Neural progenitor cell (in vitro differentiated cells): ENCODE measurements at regions not wholly inside any gene's neighbourhood (a gene's known extent, or its start where the extent isn't known, plus 50 kb on each side); places are given as distances from the start of the nearest gene placed in this dataset.

ENCODE experiments used
- DNase-seq: peaks from one replicate; pipeline ENCODE4 v3.0.0-alpha.2; 2016; ENCODE audit warnings: low spot score
- H2AFZ ChIP-seq: fragments of 200-600 bp; sonication (generic); replicated peaks from 2 replicates; pipeline ENCODE4 v1.6.1; 2016; ENCODE audit warnings: antibody characterized with exemption
- H3F3A ChIP-seq: fragments of 200-600 bp; sonication (generic); 2 replicates; pipeline ENCODE4 v1.6.1; 2016; ENCODE audit warnings: antibody characterized with exemption, low read depth
- H3K27ac ChIP-seq: fragments of 200-600 bp; sonication (generic); 2 replicates; pipeline ENCODE4 v1.5.1; 2016; ENCODE audit warnings: mild to moderate bottlenecking
- H3K27me3 ChIP-seq: fragments of 200-600 bp; sonication (generic); 2 replicates; pipeline ENCODE4 v1.6.1; 2016; ENCODE audit warnings: mild to moderate bottlenecking, moderate library complexity
- H3K36me3 ChIP-seq: fragments of 200-600 bp; sonication (generic); 2 replicates; pipeline ENCODE4 v1.5.1; 2016
- H3K4me1 ChIP-seq: fragments of 200-600 bp; sonication (generic); 2 replicates; pipeline ENCODE4 v1.6.1; 2016; ENCODE audit warnings: mixed run types
- H3K4me2 ChIP-seq: fragments of 200-600 bp; sonication (generic); 2 replicates; pipeline ENCODE4 v1.6.1; 2016
- H3K4me3 ChIP-seq: fragments of 200-600 bp; sonication (generic); 2 replicates; pipeline ENCODE4 v1.5.1; 2016
- H3K79me2 ChIP-seq: fragments of 200-600 bp; sonication (generic); 2 replicates; pipeline ENCODE4 v1.6.1; 2016; ENCODE audit warnings: low read depth
- H3K9ac ChIP-seq: fragments of 200-600 bp; sonication (generic); 2 replicates; pipeline ENCODE4 v1.6.1; 2016
- H3K9me3 ChIP-seq: fragments of 200-600 bp; sonication (generic); 2 replicates; pipeline ENCODE4 v1.5.1; 2016; ENCODE audit warnings: low read depth
- H4K20me1 ChIP-seq: fragments of 200-600 bp; sonication (generic); 2 replicates; pipeline ENCODE4 v1.6.1; 2016; ENCODE audit warnings: low read depth
- H3K27ac Mint-ChIP-seq: 3 replicates; pipeline ENCODE4 v1.8.0; 2021; ENCODE audit warnings: mixed read lengths
- H3K27me3 Mint-ChIP-seq: 2 replicates; pipeline ENCODE4 v1.8.0; 2022; ENCODE audit warnings: low read depth, mild to moderate bottlenecking, inconsistent platforms, moderate library complexity, mixed read lengths; ENCODE audit not compliant: insufficient read depth
- H3K36me3 Mint-ChIP-seq: 3 replicates; pipeline ENCODE4 v1.8.0; 2021; ENCODE audit warnings: mixed read lengths
- H3K4me1 Mint-ChIP-seq: 3 replicates; pipeline ENCODE4 v1.8.0; 2021; ENCODE audit warnings: mixed read lengths
- H3K4me3 Mint-ChIP-seq: 3 replicates; pipeline ENCODE4 v1.8.0; 2021; ENCODE audit warnings: mild to moderate bottlenecking, moderate library complexity, mixed read lengths
- H3K9me3 Mint-ChIP-seq: 3 replicates; pipeline ENCODE4 v1.8.0; 2020; ENCODE audit warnings: mixed read lengths
- EZH2 ChIP-seq: fragments of 200-600 bp; sonication (generic); IDR thresholded peaks from 2 replicates; pipeline ENCODE4 v1.6.1; 2017; ENCODE audit warnings: antibody characterized with exemption, mild to moderate bottlenecking, moderate library complexity
- EZH2phosphoT487 ChIP-seq: fragments of 200-600 bp; sonication (generic); IDR thresholded peaks from 2 replicates; pipeline ENCODE4 v1.6.1; 2017; ENCODE audit warnings: antibody characterized with exemption
- TF ChIP-seq, protein P1 (sequence below): fragments of 200-600 bp; sonication (generic); IDR thresholded peaks from 2 replicates; pipeline ENCODE4 v1.5.1; 2017; ENCODE audit warnings: antibody characterized with exemption, mild to moderate bottlenecking

DNA sequence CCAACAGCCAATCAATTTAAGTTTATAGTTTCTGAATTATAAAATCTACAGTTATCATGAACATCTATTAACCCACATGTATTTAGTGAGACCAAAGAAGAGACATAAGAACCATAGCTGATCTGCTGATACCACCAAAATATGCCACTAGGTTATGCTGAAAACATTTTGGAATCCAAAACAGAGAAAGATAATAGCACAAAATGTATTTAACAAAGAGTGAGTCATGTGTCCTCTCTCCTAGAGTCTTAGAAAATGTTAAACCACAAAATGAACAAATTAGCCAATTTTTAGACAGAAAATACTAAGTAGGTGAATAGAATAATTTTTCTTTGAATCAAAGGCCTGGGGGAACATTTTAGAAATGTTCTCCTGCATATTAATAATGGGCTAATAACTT is 527.5 kb downstream of the GPAM start:
- H3K4me3 Mint-ChIP-seq: no peak overlapping the region
- Histone ChIP-seq H2AFZ (no peak overlapping the region), H3K79me2 (no peaks in the 10 kb centered on the region), H4K20me1 (no peaks in the 10 kb centered on the region), H3K27me3 (no peaks in the 10 kb centered on the region), H3K9ac (no peak overlapping the region), H3K27ac (no peak overlapping the region), H3K9me3 (no peaks in the 10 kb centered on the region), H3F3A (no peaks in the 10 kb centered on the region), H3K4me2 (no peak overlapping the region), H3K4me1 (no peaks in the 10 kb centered on the region), H3K4me3 (no peak overlapping the region), H3K36me3 (no peaks in the 10 kb centered on the region)
- H3K27ac Mint-ChIP-seq: no peak overlapping the region
- H3K9me3 Mint-ChIP-seq: no peaks in the 10 kb centered on the region
- no peaks in the 10 kb centered on the region for H3K4me1 Mint-ChIP-seq
- no peaks in the 10 kb centered on the region for H3K36me3 Mint-ChIP-seq
- no peak for DNase-seq
- TF ChIP-seq, protein P1, sequence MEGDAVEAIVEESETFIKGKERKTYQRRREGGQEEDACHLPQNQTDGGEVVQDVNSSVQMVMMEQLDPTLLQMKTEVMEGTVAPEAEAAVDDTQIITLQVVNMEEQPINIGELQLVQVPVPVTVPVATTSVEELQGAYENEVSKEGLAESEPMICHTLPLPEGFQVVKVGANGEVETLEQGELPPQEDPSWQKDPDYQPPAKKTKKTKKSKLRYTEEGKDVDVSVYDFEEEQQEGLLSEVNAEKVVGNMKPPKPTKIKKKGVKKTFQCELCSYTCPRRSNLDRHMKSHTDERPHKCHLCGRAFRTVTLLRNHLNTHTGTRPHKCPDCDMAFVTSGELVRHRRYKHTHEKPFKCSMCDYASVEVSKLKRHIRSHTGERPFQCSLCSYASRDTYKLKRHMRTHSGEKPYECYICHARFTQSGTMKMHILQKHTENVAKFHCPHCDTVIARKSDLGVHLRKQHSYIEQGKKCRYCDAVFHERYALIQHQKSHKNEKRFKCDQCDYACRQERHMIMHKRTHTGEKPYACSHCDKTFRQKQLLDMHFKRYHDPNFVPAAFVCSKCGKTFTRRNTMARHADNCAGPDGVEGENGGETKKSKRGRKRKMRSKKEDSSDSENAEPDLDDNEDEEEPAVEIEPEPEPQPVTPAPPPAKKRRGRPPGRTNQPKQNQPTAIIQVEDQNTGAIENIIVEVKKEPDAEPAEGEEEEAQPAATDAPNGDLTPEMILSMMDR: no peak
- TF ChIP-seq EZH2phosphoT487: no peak
- TF ChIP-seq EZH2: no peak
- peaks cover 4% of the 10 kb centered on the region for H3K27me3 Mint-ChIP-seq

DNA sequence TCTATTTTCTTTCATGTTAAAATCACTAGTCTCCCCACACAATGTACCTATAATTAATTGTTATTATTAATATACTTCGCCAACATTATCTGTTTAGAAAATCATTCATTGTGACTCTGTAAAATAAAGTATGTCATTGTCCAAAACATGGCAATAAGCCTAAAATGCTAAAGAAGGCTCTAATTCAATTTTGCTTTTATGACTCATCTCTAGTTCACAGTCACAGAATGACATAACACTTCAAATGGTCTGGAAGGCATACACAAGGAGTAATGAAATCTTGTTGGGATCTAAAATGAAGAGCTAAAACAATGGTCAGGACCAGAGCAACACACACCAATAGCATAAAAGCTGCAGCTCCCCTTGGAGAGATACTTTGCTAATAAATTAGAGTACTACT is 505.8 kb downstream of the GPAM start:
- DNase-seq: no peak
- H3K27me3 Mint-ChIP-seq: no peaks in the 10 kb centered on the region
- no peaks in the 10 kb centered on the region for H3K4me1 Mint-ChIP-seq
- Histone ChIP-seq H3K4me1 (no peaks in the 10 kb centered on the region), H3K36me3 (no peaks in the 10 kb centered on the region), H2AFZ (no peak overlapping the region), H3K4me2 (no peak overlapping the region), H4K20me1 (no peaks in the 10 kb centered on the region), H3K9me3 (no peaks in the 10 kb centered on the region), H3K9ac (no peak overlapping the region), H3K27me3 (no peaks in the 10 kb centered on the region), H3K79me2 (no peaks in the 10 kb centered on the region), H3K4me3 (no peak overlapping the region), H3K27ac (no peak overlapping the region), H3F3A (no peaks in the 10 kb centered on the region)
- no peak overlapping the region for H3K4me3 Mint-ChIP-seq
- H3K27ac Mint-ChIP-seq: no peak overlapping the region
- TF ChIP-seq EZH2phosphoT487: no peak
- no peak for TF ChIP-seq EZH2
- TF ChIP-seq, protein P1: no peak
- H3K9me3 Mint-ChIP-seq: no peaks in the 10 kb centered on the region
- no peaks in the 10 kb centered on the region for H3K36me3 Mint-ChIP-seq

DNA sequence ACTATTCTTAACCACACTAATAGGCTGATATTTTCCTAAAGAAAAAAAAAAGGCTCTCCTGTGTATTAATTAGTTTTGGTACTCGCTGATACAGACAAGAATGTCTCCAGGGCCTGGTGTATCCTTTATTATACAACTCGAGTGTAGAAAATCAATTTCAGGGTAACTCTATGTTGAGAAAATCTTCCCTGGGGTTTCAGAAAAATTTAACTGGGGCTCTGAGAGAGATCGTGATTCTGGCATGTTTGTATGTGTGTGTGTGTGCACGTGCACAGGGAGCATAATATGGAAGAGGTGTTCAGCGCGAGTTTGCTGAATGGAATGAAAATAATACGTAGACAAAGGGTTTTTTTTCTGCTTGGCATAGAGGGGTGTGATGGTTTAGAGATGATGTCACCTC is 496.8 kb downstream of the GPAM start:
- H3K9ac ChIP-seq: no peak overlapping the region
- H4K20me1 ChIP-seq: no peaks in the 10 kb centered on the region
- H3K4me1 ChIP-seq: no peaks in the 10 kb centered on the region
- TF ChIP-seq, protein P1: no peak
- TF ChIP-seq EZH2phosphoT487: no peak
- TF ChIP-seq EZH2: no peak
- H3K4me3 ChIP-seq: no peak overlapping the region
- Mint-ChIP-seq H3K9me3 (peaks cover 2% of the 10 kb centered on the region), H3K36me3 (no peaks in the 10 kb centered on the region), H3K4me3 (no peak overlapping the region), H3K27ac (no peak overlapping the region), H3K4me1 (peaks cover 6% of the 10 kb centered on the region), H3K27me3 (no peaks in the 10 kb centered on the region)
- DNase-seq: no peak
- H3K27ac ChIP-seq: no peak overlapping the region
- H3K4me2 ChIP-seq: no peak overlapping the region
- no peak overlapping the region for H2AFZ ChIP-seq
- H3F3A ChIP-seq: no peaks in the 10 kb centered on the region
- H3K27me3 ChIP-seq: no peaks in the 10 kb centered on the region
- no peaks in the 10 kb centered on the region for H3K79me2 ChIP-seq
- no peaks in the 10 kb centered on the region for H3K9me3 ChIP-seq
- no peaks in the 10 kb centered on the region for H3K36me3 ChIP-seq

DNA sequence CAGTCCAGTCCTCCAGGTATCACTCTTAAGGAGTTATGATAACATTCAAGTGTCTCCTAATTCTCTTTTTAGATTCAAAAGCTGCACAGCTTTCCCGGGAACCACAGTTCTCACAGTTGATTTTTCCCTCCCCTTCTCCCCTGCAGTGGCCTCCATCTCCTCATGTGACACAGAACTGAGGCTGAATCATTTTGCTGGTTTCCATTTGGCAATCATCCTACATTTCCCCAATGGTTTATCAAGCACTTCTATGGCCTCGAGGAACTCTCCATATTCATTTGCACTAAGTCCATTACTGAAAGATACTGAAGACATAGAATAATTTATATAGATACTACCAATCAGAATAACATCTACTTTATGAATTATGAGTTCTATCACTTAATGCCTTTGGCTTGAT is 484.9 kb downstream of the GPAM start:
- Histone ChIP-seq H3K9ac (no peak overlapping the region), H3K9me3 (no peaks in the 10 kb centered on the region), H3K27ac (no peak overlapping the region), H4K20me1 (no peaks in the 10 kb centered on the region), H3K4me1 (no peaks in the 10 kb centered on the region), H3K4me2 (no peak overlapping the region), H3K36me3 (no peaks in the 10 kb centered on the region), H3K27me3 (no peaks in the 10 kb centered on the region), H3K79me2 (no peaks in the 10 kb centered on the region), H2AFZ (no peak overlapping the region), H3F3A (no peaks in the 10 kb centered on the region), H3K4me3 (no peak overlapping the region)
- Mint-ChIP-seq H3K4me3 (no peak overlapping the region), H3K27me3 (peaks cover 3% of the 10 kb centered on the region), H3K4me1 (no peaks in the 10 kb centered on the region), H3K9me3 (no peaks in the 10 kb centered on the region), H3K27ac (no peak overlapping the region), H3K36me3 (no peaks in the 10 kb centered on the region)
- TF ChIP-seq EZH2phosphoT487 (no peak), EZH2 (no peak)
- TF ChIP-seq, protein P1: no peak
- DNase-seq: no peak
